HG03045 (cell line): ENCODE measurements at regions not wholly inside any gene's neighbourhood (a gene's known extent, or its start where the extent isn't known, plus 50 kb on each side); places are given as distances from the start of the nearest gene placed in this dataset.

ENCODE experiments used
- ATAC-seq: cut with Tn5 transposase; IDR thresholded peaks from one replicate; pipeline ENCODE4 v1.9.1; 2021; ENCODE audit warnings: mild to moderate bottlenecking, moderate library complexity; ENCODE audit not compliant: unreplicated experiment

- ATAC-seq, result no peak
These were observed 257.2 kb downstream of the ETS1 start for GRCh38 chr11:128330203-128330602.

DNA sequence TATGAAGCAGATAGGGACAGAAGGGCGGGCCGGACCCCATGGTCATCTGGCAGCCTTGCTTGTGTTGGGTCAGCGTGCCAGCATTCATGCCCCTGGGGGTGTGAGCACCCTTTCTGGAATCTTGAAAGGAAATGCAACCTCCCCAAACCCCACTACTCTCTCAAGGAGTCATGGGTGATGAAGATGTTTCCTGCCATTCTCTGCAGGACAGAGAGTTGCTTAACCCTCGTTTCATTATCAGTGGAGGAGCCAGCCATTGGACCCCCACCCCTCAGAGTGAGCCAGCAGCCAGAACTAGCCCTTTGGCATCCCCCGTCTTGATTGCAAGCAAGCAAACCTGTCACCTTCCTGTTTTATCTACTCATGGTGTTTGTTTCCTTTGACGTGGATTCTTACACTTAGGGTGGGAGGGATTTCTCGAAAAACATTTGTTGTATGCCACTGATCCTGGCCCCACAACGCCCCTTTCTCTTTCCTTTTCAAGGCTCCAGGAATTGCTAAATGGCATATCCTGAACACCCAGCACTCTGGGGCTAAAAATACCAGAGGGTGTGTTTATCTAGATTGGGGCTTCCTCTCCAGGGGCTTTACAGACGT lies 258.3 kb downstream of the ETS1 start:
- ATAC-seq, result no peak

DNA sequence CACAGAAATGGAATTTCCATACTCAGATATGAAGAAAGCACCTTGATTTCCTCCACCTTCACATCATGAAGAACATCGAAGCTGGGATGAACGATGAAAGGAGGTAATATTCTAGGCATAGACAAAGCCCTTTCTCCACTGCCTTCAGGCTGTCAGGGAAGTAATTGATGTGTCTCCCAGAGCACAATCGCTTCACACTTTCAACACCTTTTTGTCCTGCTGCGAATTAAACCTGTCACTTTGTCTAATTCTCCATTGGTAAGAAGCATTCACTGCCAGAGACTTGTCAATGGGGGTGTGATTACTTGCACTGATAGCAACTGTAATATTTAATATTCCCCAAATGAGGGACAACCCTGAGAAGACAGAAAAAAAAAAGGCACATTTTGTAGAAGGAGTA lies 260.1 kb downstream of the ETS1 start:
- ATAC-seq, result no peak

GRCh38 chr11:128326791-128327190 lies 260.6 kb downstream of the ETS1 start:
- ATAC-seq, result no peak

- ATAC-seq, result no peak
These were observed 262.7 kb downstream of the ETS1 start for GRCh38 chr11:128324531-128325141.

DNA sequence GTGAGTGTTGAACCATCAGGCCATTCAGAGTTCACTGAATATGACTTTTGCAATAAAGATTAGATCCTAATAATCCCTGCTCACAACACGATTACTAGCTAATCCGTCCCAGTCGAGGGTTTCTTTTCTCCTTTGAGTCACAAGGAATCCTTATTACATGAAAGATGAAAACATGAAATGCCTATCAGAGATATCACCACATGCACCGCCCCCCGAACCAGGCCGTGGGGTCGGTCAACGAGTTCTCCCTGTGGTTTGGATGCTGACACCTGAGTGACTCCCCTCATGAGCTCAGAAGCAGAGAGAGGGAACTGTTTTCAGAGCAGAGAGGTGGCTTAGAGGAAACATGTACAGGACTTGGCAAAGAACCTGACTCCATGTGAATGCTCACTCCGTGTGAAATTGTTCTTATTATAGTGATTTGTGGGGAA lies 263.3 kb downstream of the ETS1 start:
- no peak for ATAC-seq

- ATAC-seq, result peak; percentile 46
These were observed 264.0 kb downstream of the ETS1 start for GRCh38 chr11:128323381-128323780.

DNA sequence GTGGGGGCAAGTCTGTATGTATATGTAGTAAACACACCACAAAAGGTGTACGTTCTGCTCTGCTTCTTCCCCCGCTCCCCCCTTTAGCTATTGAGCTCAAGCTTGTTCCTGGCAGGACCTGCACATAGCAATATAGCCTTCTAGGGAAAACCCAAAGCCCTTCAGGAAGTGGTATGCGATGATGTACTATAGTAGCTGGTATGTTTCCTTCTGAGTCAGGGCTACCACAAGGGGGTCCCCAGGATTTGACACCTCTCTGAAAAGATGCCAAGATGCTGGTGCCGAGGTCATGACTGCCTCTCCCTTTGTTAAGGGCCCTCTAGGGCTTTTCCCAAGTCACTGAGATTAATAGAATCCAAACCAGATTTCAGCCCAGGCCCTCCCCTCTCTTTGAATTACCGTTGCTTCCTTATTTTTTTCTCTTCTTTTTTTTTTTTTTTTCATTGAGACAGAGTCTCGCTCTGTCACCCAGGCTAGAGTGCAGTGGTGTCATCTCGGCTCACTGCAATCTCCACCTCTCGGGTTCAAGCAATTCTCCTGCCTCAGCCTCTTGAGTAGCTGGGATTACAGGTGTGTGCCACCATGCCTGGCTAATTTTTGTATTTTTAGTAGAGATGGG lies 268.4 kb downstream of the ETS1 start:
- ATAC-seq, result peak; percentile 94

DNA sequence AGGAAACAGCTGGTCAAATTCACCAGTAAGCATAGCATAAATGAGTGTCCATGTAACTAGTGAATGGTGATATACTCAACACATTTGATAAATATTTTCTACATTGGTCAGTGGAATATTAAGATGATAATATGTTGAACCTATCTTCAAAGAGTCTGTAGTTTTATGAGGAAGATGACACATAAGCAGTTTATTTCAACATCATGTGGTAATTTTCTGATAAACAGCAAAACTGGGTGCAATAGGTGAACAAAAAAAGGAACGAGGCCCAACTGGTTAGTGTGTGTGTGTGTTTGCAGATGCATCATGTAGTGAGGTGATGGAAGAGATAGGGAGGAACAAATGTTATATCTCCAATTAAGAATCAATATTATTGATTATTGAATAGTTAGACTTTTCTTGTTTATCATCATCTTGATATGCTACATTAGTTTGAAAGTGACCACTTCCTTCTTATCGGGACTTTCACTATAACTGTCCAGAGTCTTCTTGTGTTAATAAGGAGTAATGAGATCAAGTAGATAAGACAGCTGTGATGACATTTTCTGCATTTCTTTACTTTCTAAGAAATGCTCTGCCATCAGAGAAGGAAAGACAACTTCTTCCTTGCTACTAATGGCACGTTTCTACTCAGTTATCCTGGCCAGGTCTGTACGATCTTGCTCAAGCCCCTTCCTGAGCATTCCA lies 270.7 kb downstream of the ETS1 start:
- no peak for ATAC-seq

DNA sequence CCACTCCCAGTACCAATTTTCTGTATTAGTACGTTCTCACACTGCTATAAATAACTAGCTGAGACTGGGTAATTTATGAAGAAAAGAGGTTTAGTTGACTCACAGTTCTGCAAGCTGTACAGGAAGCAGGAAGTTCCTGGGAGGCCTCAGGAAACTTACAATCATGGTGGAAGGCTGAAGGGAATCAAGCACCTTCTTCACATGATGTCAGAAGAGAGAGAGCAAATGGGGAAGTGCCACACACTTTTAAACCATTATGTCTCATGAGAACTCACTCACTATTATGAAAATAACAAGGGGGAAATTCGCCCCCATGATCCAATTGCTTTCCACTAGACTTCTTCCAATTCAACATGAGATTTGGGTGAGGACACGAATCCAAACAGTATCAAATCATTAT lies 271.4 kb downstream of the ETS1 start:
- ATAC-seq, result no peak

DNA sequence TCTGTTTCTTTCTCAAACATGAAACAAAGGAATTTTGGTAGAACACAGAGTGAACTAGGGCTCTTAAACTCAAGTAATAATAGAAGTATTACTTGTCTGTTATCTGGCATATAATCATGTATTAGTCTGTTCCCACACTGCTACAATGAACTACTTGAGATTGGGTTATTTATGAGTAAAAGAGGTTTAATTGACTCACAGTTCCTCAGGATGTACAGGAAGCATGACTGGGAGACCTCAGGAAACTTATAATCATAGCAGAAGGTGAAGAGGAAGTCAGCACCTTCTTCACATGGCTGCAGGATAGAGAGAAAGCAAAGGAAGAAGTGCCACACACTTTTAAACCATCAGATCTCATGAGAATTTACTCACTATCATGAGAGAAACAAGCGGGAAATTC lies 273.4 kb downstream of the ETS1 start:
- no peak for ATAC-seq

GRCh38 chr11:128311742-128312719 lies 275.3 kb downstream of the ETS1 start:
- ATAC-seq, result no peak

DNA sequence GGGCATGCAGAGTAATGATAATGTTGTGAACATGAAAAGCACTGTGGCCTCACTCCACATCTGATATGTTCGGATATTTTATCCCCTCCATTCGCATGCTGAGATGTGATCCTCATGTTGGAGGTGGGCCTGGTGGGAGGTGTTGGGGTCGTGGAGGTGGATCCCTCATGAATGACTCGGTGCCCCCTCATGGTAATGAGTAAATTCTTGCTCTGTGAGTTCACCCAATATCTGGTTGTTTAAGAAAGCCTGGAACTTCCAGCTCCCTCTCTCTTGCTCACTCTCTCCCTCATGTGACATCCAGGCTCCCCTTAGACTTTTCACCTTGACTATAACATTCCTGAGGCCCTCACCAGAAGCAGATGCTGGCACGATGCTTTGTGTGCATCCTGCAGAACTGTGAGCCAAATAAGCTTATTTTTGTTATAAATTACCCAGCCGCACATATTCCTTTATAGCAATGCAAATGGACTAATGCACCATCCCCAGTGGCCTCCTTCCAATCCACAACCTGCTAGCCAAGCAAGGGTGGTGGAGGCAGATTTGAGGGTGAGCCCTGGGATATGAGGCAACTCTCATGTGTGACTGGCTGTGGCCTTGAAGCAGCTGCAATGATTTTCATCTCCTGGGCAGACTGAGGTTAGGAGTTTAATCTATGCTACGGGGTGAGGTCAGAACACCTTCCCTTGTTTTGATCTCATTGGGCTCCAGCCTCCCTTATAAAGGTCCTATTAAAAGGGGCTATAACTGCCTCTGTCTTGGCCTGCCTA lies 276.5 kb downstream of the ETS1 start:
- no peak for ATAC-seq

DNA sequence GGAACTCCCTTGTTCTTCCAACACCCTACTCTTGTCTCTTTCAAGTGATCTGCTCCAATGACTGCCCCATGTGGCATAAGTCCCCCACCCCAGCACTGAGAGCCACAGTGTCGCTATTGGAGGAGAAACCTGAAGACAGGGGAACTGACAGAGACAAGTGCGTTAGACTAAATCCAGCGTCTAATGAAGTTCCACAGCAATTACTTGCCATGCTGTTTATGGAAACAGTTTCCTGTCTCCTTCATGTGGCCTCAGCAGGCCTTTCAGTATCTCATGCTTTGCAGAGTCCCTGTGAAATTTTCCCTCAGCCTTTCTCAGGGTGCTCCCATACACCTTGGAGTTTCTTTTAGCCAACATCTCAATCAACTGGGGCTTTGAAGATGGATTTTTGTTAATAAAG lies 277.4 kb downstream of the ETS1 start:
- no peak for ATAC-seq

DNA sequence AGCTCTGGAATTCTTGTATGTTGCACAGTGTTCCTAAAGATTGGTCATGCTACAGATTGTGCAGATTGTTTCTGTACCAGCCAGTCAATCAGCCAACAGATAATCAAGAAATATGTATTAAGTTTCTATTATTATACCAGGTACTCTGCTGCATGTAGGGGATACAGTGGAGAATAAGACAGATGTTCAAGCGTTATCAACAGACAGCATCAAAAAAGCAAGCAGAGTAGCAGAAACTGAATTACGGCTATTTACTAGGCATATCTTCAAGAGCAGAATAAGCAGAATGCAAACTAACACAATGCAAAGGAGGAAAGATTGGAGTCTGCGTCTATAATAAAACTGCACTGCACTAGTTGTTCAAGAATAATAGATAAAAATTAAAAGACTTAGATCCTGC lies 278.6 kb downstream of the ETS1 start:
- ATAC-seq, result no peak

GRCh38 chr11:128305588-128305987 lies 281.8 kb downstream of the ETS1 start:
- ATAC-seq, result no peak

DNA sequence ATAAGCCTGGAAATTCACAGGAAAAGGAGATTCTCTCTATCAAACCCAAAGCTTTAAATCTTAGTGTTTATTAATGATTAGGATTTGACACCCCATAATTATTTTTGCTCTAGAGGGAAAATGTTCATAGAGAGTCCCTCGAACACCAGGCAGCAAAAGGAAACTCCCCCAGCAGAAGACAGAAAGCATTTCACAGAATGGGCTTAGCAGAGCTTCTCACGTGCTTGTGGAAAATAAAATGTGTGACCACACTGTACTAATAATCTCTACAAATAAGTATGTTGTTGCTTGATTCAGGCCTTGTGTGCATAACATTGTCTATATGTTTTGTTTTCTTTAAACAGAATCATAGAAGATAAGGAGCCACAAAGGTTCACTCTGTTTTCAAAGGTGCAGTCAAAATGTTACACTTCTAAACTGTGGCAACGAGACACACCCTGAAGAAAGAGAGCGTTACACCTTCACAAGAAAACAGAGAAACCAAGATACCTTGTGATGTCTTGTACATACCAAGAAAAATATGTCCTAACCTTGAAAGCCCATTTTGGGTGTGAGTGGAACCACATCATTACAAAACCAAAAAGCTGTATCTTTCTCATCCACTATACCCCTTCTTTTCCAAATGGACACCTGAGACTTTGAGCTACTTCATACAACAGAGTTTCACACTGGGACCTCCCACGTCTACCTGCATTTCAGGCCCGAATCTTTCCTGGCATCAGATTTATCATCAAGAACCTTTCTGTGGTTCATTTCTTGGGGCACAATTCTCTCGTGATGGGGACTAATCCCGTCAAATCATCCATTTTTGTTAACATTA lies 282.5 kb downstream of the ETS1 start:
- ATAC-seq, result no peak

DNA sequence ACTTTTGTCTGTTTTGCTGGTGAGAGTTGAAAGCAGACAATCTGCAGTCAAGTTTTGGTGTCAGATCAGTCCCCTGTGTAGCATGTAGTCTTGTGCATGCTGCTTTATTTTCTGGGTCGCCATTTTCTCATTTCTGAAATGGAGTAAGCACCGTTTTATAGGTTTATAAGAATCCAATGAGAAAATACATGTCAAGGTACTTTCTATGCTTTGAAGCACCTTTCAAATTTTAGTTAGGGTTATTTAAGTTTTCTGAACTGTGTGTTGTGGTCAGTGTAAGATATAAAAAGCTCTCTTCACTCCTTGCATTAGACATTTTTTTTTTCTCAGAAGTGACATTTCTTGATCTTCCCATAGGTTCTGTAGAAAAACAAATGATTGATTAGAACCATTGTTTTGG lies 283.2 kb downstream of the ETS1 start:
- no peak for ATAC-seq

DNA sequence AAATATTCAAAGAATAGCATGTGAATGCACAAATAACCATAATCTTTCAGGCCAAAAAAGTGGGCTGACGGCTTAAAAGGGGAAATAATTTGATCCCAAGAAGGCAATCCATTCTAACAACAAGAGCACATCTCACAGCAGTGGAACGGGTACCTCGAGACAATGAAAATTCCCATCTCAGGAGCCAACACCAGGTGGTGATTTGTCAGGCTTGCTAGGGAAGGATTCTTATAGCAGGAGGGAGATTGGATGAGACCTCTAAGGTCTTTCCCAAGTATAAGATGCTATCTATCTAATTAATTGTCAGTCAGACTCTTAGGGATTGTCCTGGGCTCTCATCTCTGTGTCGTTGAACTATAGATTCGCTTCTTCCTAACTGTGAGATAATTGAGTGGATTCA lies 284.0 kb downstream of the ETS1 start:
- no peak for ATAC-seq
